Stimulated activated naive CD4-positive, alpha-beta T cell (primary cell): ENCODE measurements at regions not wholly inside any gene's neighbourhood (a gene's known extent, or its start where the extent isn't known, plus 50 kb on each side); places are given as distances from the start of the nearest gene placed in this dataset.
"Not testable (repeated sequence)": the region's sequence is repeated elsewhere in the genome, so short reads cannot be mapped to it uniquely, and the experiment has no call there.

Experiments
- DNase-seq, 6 experiments: peaks; one replicate each; lab custom pipeline; 2025; lab: John Stamatoyannopoulos, UW

DNA sequence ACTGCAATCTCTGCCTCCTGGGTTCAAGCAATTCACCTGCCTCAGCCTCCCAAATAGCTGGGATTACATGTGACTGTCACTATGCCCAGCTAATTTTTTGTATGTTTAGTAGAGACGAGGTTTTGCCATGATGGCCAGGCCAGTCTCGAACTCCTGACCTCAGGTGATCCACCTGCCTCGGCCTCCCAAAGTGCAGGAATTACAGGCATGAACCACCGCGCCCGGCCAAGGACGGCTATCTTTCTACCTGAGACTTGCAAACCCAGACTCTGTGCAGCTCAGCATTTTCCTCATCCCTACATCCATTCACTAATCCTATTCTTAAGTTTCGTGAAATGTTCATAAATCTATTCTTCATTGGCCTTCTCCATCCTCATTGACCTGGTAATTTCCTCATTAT, 330.0 kb downstream of the ANTXR2 start:
- DNase-seq: no peak

DNA sequence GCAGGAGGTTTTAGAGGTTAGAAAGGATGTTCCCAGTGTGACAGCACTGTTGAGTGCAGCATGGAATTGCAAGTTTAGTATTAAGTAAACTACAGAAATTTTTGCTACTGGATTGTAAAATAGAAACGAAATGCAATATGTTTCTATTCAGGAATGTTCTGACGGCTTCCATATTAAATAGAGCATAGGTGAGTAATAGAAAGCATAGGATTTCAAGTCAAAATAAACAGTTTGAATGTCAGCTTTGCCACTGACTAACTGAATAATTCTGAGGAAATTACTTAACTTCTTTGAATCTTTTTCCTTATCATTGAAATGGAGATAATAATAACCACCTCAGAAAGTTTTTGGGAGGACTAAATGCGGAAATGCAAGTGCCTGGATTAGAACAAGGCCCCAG, 331.9 kb upstream of the GK2 start:
- DNase-seq: no peak

DNA sequence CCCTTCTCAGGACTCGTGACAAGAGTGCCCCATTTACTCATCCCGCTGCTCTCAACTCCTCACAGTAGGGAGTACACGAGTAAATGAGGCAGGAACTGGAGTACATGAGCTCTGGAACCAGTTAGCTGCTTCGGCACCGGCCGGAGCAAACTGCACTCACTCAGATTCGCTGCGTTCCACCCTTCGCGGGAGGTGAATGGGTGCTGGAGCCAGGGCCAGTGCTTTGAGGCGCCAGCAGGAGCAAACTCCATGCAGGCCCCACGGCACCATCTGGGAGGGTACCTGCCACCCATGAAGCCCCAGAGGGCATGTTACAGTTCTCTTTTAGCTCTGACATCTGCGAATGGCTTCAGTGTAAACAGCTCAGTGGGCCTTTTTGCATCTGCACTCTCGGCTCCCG, 315.5 kb upstream of the GK2 start:
- DNase-seq: no peak

DNA sequence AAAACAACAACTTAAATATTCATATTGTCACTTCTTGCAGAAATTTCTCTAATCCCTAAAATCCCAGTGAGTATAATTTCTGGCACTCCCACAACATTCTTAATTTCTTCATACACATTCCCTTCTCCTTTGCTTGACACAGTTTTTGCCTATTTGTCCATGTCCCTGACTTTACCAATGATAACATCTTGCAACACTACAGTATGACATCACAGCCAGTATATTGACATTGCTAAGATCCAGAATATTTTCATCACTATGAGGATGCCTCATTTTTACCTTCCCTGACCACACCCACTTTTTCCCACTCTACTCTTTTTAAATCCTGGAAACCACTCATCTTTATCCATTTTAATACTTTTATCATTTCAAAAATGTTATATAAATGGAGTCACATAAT, 292.3 kb upstream of the GK2 start:
- DNase-seq: no peak

DNA sequence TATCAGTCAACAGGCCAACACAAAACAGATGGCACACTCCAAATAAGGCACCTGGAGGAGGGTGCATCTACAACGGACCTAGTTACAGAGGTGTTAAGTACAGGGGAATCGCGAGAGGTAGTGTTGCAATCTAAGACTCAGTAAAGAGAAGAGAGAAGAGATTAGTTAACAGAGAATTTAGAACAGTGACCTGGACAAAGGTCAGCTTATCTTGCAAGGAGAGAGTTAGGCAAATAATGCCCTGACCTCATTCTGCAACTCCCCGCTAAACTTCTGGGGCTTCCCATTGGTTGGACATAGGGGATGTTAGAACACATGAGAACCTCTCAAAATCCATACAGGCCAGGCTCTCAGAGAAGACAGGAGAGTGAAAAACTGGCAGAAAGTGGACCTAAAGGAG, 289.4 kb upstream of the GK2 start:
- DNase-seq: no peak

DNA sequence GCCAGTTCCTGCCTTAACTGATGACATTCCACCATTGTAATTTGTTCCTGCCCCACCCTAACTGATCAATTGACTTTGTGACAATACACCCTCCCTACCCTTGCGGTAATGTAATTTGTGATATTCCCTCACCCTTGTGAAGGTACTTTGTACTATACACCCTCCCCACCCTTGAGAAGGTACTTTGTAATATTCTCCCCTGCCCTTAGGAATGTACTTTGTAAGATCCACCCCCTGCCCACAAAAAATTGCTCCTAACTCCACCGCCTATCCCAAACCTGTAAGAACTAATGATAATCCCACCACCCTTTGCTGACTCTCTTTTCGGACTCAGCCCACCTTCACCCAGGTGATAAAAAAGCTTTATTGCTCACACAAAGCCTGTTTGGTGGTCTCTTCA, 288.5 kb upstream of the GK2 start:
- DNase-seq: not testable (repeated sequence)

DNA sequence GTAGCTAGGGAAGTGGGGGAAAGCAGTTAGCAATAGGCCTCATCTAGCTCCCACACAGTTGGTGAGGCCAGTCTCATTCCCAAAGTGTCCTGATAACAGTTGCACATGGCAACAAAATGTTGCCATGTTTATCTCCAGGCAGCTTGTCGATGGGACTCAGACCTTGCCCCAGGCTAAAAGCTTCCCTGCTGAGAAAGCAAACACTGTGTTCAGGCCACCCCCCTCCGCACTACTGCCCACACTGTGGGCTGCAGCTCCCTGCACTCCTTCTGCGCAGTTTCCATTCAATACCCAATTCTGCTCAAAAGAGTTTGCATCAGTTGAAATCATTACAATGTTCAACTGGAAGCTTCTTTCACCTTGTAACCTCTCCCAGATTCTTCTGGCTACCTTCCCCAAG, 287.8 kb upstream of the GK2 start:
- DNase-seq: no peak

DNA sequence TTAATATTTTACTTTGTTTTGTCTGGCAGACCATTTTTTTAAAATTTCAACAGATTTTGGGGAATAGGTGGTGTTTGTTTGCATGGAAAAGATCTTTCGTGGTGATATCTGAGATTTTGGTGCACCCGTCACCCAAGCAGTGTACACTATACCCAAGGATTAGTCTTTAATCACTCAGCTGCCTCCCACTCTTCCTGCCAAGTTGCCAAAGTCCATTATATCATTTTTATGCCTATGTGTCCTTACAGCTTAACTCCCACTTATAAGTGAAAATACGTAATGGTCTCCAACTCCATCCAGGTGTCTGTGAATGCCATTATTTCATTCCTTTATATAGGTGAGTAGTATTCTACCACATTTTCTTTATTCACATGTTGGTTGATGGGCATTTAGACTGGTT, 281.7 kb upstream of the GK2 start:
- no peak for DNase-seq

DNA sequence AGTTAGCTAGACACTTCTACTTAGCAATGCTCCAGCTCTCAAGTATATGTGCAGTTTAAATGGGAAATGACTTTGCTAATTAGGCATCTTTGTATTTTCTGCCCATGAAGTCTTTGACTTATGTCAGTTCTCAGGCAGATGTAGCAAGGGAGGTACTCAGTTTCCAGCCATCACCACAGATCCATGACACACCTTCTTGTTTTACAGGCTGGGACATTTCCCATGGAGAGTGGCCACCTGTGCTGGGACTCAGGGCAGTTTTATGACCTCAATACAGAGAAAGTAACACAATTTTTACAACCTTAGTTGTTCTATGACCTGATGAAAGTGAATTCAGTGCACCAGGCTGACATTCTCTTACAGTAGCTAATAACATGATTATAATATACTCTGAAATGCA, 280.7 kb upstream of the GK2 start:
- DNase-seq: no peak

DNA sequence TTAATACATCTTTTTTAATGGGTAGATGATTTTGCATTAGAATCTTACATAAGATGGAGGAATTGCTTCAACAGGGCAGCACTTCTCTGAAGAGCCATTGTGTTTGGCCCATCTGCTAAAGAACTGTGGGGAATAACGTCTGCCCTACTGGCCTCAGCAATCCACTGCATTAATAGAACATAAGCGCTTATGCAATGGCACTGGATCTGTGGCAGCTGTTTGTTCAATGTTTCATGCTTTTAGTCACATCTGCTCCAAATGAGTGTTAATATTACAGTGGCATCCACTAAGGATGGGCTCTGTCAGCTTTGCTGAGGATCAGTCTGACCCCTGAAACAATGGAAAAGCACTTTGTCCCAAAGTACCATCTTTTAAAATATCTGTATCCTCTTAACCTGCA, 279.0 kb upstream of the GK2 start:
- no peak for DNase-seq

DNA sequence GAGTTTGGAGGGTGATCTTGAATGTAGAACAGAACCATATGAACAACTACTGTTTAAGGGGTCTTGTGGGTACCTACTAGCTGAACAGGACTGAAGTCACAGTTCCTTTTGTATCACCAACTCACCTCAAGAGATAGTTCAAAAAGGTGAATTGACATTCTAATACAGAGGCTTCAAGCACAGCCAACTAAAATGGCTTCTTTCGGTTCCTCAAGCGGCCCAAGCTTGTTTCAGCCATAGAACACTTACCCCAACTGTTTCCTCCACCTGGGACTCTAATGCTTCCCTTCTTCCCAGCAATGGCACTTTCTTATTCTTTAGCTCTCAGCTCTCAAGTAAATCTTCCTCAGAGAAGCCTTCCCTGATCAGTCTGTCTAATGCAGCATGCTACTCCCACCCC, 277.5 kb upstream of the GK2 start:
- DNase-seq: no peak

DNA sequence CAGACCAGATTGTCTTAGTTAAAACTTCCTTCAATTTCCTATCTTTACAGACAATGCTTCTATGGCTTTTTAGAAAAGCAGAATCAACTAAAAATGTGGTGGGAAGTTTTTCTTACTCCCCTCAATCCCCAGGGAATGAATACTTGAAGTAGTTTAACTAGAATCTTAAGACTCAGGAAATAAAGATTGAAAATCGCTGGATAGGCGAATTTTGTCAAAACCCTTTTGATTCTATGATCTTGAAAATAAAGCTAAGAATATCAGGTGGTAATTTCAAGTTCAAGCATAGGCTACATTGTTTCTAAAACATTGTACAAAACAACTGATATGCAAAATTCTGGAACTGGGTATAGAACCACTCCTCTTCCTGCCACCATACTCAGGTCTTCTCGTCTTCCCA, 276.5 kb upstream of the GK2 start:
- no peak for DNase-seq

DNA sequence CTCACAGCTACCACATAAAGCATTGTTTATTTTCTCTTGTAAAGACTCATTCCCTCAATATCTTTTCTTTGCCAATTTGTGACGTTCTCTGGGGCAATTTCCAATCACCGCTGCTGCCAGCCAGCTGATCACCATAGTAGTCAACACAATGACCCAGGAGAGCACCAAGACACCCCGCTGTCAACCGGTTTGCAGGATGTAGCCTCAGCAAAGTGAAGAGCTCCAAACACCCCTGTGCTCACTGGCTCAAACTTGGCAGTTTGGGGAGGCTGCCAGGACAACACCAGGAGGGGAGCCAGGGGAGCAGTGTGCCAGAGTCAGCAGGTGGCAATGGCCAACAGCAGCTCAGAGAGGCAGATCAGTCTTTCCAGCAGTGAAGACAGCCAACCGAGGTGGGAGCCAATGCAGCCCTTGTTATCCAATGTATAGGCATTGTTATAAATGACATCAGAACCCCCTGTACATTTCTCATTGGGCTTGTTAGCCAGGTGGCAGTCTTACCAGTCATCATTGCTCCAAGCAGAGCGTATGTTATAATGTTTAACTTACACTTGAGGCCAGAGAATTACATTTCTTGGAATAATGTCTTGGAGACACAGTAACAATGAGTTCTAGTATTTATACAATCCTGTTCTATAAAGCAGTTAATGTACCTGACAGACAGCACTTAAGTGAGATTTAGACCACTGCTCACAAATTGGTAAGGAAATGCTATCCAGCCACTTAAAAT, 274.9 kb upstream of the GK2 start:
- DNase-seq: no peak

DNA sequence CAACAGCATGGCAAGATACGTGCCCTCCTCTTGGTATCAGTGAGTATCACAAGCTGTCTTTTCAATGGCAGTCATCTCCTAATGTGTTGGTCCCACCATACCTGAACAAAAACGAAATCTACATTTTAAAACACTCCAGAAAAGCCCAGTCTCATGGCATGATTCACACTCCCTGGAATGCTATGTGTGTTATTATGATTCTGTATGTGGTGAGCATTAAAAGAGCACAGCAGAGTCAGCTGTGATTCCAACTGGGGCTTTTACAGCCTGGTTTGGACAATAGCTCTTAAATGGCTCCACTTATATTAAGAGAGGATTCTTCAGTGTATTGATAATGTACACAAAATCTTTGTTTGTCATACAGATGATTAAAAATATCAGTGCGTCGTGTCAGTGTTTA, 274.1 kb upstream of the GK2 start:
- no peak for DNase-seq

DNA sequence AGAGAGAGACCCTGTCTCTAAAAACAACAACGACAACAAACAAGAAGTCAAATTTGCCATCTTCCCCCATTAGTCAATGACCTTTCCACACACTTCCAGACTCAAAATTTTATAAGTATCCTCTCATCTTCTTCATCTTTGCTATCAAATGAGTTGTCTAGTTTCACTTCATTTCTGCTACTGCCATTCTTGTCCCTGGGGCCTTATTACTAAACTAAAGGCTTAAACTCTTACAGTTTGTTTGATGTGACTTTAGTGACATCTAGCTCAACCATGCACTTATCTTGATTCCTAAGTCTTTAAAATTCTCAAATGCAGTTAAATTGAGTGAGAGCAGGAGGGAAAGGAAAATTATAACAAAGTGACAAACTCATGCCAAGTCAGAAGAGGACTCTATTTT, 271.8 kb upstream of the GK2 start:
- DNase-seq: no peak

DNA sequence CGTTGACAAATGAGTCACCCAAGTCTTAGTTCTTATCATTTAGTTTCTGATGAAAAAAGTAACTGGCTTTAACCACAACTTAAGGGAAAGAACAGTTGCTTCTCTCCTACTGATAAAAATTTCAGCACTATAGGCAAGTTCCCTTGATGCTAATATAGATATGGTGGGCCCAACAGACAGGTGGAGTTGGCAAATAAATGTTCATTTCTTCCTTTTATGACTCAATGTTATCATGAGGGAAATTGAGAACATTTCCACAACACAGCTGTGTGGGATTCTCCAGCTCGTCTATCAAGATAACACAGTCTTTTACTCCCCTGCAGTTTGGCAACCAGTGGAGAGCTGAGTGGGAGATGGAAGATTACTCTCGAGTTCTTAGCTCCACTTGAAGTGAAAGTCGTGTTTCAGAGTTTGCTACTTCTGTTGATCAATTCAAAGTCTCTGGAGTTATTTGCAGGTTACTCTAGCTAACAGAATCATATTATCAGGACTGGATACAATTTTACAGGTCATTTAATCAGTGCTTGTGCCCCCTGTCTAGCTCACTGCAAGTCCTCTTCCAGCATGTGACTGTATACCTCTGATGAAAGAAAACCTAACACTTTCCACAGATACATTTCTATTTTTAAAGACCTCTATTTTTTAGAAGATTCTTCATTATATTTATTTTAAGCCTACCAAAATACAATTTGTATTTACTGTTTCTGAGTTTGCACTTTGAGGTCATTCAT, 270.6 kb upstream of the GK2 start:
- no peak for DNase-seq

DNA sequence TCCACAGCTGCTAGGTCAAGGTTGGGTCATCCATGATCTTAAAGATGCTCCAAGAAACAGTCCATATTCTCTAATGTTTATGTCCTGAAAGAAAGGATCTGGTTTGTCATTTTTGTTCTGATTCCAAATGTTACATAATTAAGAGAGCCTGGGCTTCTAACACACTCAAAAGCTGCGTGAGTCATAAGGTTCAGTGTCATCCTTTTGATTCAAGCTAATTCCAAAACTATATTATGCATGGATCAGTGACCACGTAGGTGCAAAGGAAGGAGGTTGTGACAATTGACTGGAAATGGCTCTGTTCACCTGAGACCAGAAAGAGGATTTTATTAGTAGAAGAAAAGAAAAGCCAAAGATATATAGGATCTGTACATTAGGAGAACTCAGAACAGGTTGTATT, 268.7 kb upstream of the GK2 start:
- no peak for DNase-seq

DNA sequence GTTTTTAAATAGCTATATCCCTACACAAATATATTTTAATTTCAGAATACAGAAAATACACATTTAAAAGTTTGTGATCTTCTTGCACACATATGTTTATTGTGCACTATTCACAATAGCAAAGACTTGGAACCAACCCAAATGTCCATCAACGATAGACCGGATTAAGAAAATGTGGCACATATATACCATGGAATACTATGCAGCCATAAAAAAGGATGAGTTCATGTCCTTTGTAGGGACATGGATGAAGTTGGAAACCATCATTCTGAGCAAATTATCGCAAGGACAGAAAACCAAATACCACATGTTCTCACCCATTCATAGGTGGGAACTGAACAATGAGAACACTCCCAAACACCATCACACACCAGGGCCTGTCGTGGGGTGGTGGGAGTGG, 266.9 kb upstream of the GK2 start:
- DNase-seq: not testable (repeated sequence)

DNA sequence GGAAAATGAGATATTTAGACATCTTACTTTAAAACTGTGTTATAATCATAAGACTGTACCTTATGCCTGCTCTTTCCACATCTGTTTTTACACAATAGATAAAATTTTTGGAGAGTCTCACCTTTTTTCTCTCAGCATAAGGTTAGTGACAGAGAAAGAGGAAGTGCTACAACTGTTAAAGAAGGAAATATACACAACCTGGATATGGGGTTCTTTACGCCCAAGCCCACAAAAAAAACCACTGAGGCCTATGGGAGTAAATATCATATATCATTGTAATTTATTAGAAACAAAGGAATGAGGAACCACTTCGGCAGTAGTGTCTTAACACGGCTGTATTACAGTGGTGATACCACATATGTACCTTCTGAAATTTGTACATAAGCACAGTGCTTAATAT, 265.9 kb upstream of the GK2 start:
- no peak for DNase-seq

DNA sequence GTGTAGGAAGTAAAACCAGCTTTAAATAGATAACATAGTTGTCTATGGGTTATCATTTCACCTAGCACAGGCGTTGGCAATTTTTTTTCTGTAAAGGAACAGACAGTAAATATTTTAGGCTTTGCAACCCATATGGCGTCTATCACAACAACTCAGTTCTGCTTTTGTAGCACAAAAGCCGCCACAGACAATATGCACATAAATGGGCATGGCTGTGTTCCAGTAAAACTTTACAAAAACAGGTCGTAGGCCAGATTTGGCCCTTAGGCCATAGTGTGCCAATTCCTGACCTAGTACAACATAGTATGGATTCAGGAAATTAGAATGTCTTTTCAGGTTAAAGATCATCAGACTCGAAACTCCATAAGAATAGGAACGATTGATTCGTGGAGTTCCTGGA, 265.3 kb upstream of the GK2 start:
- no peak for DNase-seq

DNA sequence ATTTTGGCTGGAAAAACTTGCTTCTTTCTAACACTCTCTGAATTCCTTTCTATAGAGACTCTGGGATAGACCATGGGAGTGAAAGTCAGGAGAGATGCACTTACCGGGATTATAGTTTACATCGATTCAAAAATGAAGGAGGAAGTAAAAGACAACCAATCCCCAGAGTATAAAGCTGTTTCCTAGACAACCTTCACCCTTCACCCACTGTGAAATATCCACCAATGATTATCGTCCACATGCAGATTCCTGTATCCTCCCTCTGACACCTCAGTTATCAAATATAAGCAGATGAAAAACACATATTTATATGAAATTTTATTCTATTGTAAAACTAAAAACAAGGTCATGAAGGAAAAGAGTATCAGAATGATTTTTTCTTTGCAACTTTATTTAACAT, 258.8 kb upstream of the GK2 start:
- no peak for DNase-seq

DNA sequence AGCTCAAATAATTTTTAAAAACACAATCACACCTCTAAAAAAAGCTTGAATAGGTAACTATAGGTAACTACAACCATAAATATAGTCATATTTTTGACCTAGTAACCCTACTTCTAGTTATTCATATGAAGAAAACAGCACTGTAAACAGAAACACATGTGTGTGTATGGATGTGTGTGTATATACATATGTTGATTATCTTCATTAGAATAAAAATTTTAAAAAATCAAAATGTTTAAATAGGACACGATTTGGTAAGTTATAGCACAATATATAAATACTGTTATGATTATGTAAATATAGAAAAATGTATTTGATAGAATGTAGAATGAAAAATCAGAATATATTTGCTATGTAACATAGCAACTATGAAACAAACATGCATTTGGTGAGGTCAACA, 258.1 kb upstream of the GK2 start:
- DNase-seq: no peak

DNA sequence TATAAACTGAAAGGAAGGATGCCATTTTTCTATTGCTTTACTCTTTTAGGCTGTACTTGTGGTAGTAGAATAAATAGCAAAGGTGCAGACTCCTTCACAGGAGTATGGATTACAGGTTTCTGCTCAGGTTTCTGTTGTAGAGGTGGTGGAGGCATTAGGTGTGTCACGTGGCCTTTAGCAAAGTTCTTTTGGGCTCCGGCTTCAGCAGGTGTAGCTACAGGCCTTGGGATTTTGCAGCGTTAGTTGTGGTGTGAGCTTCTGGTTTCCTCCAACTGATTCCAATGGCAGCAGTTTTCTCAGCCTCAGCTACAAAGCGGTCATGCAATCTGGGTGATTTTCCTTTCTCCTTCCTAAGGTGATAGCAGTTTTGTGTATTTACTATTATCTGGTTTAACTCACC, 255.8 kb upstream of the GK2 start:
- DNase-seq: no peak

DNA sequence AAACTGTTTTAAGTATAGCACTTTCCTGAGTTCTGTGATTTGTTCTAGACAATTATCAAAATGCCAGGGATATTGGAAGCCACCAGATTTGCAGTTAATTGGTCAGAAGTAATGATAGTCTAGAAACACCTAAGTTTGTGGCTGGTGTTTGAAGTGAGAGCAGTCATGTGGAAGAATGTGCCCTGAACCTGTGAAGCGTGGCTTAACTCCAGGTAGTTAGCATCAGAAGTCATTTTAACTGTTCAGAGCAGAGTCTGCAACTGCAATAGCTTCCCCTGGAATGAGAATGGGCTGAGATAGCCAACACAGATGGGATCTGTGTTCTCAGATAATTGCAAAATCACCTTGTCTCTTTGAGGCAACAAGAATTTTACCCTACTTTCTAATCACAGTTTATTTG, 255.1 kb upstream of the GK2 start:
- DNase-seq: no peak
